ENCODE measurements at regions not wholly inside any gene's neighbourhood (a gene's known extent, or its start where the extent isn't known, plus 50 kb on each side); places are given as distances from the start of the nearest gene placed in this dataset.
"Not testable (repeated sequence)": the region's sequence is repeated elsewhere in the genome, so short reads cannot be mapped to it uniquely, and the experiment has no call there.

- ChIA-PET CTCF (interaction anchor here (1.1 kb wide), 1 partner anchor 239 kb away, joined by 3 read pairs; no protein-coding TSS in a partner anchor), POLR2A (no interaction called here)
- Mint-ChIP-seq H3K9me3 (no peaks in the 10 kb centered on the region), H3K4me3 (no peak overlapping the region), H3K27me3 (peaks cover 7% of the 10 kb centered on the region), H3K4me1 (ENCODE audit: low read depth) (no peaks in the 10 kb centered on the region), H3K27ac (no peak overlapping the region), H3K36me3 (ENCODE audit: low read depth) (no peaks in the 10 kb centered on the region)
- no peak for TF ChIP-seq CTCF (IDR thresholded peaks at IDR 0.05)
- DNase-seq (no peak), ATAC-seq (no peak)
- intact Hi-C loops (cut with micrococcal nuclease), result no loop called here
Observed at GRCh38 chr1:94300731-94301130, 63.3 kb upstream of the ARHGAP29 start.

GRCh38 chr1:94299627-94300553 is 62.5 kb upstream of the ARHGAP29 start:
- ChIA-PET POLR2A (no interaction called here), CTCF (interaction anchor here (1.1 to 1.2 kb wide), 2 partner anchors 36 to 238 kb away, joined by 3 to 4 read pairs; no protein-coding TSS in a partner anchor)
- Mint-ChIP-seq H3K4me3 (no peak overlapping the region), H3K27ac (no peak overlapping the region), H3K27me3 (peaks cover 7% of the 10 kb centered on the region), H3K36me3 (ENCODE audit: low read depth) (no peaks in the 10 kb centered on the region), H3K4me1 (ENCODE audit: low read depth) (no peaks in the 10 kb centered on the region), H3K9me3 (no peaks in the 10 kb centered on the region)
- DNase-seq (no peak), ATAC-seq (no peak)
- TF ChIP-seq CTCF (IDR thresholded peaks at IDR 0.05), result no peak
- intact Hi-C loops (cut with micrococcal nuclease), result no loop called here

GRCh38 chr1:94298861-94299260 is 61.5 kb upstream of the ARHGAP29 start:
- Mint-ChIP-seq H3K27me3 (peaks cover 9% of the 10 kb centered on the region), H3K4me1 (ENCODE audit: low read depth) (no peaks in the 10 kb centered on the region), H3K36me3 (ENCODE audit: low read depth) (no peaks in the 10 kb centered on the region), H3K9me3 (no peaks in the 10 kb centered on the region), H3K4me3 (no peak overlapping the region), H3K27ac (no peak overlapping the region)
- ATAC-seq (no peak), DNase-seq (no peak)
- intact Hi-C loops (cut with micrococcal nuclease), result no loop called here
- ChIA-PET POLR2A (no interaction called here), CTCF (interaction anchor here (0.8 to 0.9 kb wide), 2 partner anchors 36 to 86 kb away, joined by 3 read pairs; no protein-coding TSS in a partner anchor)
- TF ChIP-seq CTCF (IDR thresholded peaks at IDR 0.05), result no peak

- intact Hi-C loops (cut with micrococcal nuclease), result no loop called here
- DNase-seq, result no peak
- no peaks in the 10 kb centered on the region for H3K9me3 Mint-ChIP-seq
- no peak overlapping the region for H3K4me3 Mint-ChIP-seq
- no peak for TF ChIP-seq CTCF (IDR thresholded peaks at IDR 0.05)
- H3K27me3 Mint-ChIP-seq, result peaks cover 21% of the 10 kb centered on the region
- H3K36me3 Mint-ChIP-seq (ENCODE audit: low read depth), result no peaks in the 10 kb centered on the region
- H3K27ac Mint-ChIP-seq, result no peak overlapping the region
- CTCF ChIA-PET, result no interaction called here
- POLR2A ChIA-PET, result no interaction called here
- no peak for ATAC-seq
- no peaks in the 10 kb centered on the region for H3K4me1 Mint-ChIP-seq (ENCODE audit: low read depth)
Observed at GRCh38 chr1:94296018-94296417, 58.6 kb upstream of the ARHGAP29 start.

DNA sequence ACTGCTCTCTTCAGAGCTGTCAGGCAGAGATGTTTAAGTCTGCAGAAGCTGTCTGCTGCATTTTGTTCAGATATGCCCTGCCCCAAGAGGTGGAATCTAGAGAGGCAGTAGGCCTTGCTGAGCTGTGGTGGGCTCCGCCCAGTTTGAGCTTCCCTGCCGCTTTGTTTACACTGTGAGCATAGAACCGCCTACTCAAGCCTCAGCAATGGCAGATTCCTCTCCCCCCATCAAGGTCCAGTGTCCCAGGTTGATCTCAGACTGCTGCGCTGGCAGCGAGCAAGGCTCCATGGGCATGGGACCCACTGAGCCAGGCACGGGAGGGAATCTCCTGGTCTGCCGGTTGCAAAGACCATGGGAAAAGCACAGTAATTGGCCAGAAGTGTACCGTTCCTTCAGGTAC is 55.6 kb upstream of the ARHGAP29 start:
- intact Hi-C loops (cut with micrococcal nuclease); H3K27ac Mint-ChIP-seq; DNase-seq; ATAC-seq; CTCF ChIA-PET; H3K36me3 Mint-ChIP-seq (ENCODE audit: low read depth); H3K4me1 Mint-ChIP-seq (ENCODE audit: low read depth); H3K4me3 Mint-ChIP-seq; H3K9me3 Mint-ChIP-seq; POLR2A ChIA-PET: not testable (repeated sequence)
- peaks cover 26% of the 10 kb centered on the region for H3K27me3 Mint-ChIP-seq

DNA sequence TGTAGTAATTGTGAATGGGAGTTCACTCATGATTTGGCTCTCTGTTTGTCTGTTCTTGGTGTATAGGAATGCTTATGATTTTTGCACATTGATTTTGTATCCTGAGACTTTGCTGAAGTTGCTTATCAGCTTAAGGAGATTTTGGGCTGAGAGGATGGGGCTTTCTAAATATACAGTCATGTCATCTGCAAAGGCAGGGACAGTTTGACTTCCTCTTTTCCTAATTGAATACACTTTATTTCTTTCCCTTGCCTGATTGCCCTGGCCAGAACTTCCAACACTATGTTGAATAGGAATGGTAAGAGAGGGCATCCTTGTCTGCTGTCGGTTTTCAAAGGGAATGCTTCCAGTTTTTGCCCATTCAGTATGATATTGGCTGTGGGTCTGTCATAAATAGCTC is 51.9 kb upstream of the ARHGAP29 start:
- CTCF ChIA-PET; intact Hi-C loops (cut with micrococcal nuclease); H3K4me3 Mint-ChIP-seq; ATAC-seq; DNase-seq; H3K27ac Mint-ChIP-seq; POLR2A ChIA-PET; H3K4me1 Mint-ChIP-seq (ENCODE audit: low read depth); H3K9me3 Mint-ChIP-seq; H3K36me3 Mint-ChIP-seq (ENCODE audit: low read depth): not testable (repeated sequence)
- peaks cover 27% of the 10 kb centered on the region for H3K27me3 Mint-ChIP-seq

Measured in activated CD8-positive, alpha-beta T cell treated with anti-CD3 and anti-CD28 coated beads for 36 hours (primary cell).